ENCODE measurements at regions not wholly inside any gene's neighbourhood (a gene's known extent, or its start where the extent isn't known, plus 50 kb on each side); places are given as distances from the start of the nearest gene placed in this dataset.

DNA sequence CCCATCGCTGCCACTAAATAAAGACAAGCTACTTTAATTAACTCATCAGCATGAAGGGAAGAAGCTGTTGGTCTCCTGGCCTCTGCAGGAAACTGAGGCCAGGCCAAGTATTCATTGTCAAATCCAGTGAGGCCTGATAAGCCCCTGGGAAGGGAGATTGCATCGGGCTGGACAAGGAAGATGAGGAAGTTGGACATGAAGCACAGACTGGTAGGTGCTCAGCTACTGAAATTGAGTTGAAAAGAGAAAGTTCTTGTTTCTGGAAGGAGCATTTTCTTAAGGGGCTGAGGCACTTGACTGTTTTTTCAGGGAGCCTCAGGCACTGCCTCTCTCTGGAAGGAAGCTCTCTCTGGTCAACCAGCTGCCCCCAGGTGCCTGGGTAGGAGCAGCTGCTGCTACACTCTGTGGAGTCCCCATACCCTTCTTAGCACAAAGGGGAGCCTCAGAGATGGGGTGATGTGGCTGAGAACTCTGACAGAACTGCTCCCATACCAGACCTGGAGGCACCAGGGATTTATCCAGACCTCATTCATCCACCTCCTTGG is 90.3 kb upstream of the IKZF1 start:
- H3K4me1 Mint-ChIP-seq (ENCODE audit: low read depth), result peaks cover 92% of the 10 kb centered on the region
- no peaks in the 10 kb centered on the region for H3K9me3 Mint-ChIP-seq (ENCODE audit: low read depth)
- no peak overlapping the region for H3K4me3 Mint-ChIP-seq
- no peaks in the 10 kb centered on the region for H3K36me3 Mint-ChIP-seq
- H3K27me3 Mint-ChIP-seq, result no peaks in the 10 kb centered on the region
- H3K27ac Mint-ChIP-seq, result peak overlapping the region; percentile 97

DNA sequence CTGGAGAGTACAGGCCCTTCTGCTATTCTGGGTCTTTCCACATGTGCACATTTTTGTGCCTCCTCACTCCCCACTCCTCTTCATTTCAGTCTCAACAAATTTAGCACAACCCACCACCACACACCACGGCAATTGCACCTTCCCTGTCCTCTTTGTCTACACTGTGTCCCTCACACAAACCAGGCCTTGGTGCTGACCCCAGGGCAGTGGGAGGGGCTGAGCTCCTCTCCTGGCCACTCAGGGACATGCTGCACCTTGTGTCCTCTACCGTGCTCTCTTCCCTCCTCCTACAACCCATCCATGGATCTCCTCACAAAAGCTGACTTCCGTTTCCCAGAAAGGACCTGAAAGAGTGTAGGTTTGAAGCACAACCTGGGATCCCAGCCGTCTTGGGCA is 90.9 kb upstream of the IKZF1 start:
- Mint-ChIP-seq H3K27me3 (no peaks in the 10 kb centered on the region), H3K4me3 (peak overlapping the region; percentile 0), H3K4me1 (ENCODE audit: low read depth) (peaks cover 94% of the 10 kb centered on the region), H3K27ac (peak overlapping the region; percentile 97), H3K9me3 (ENCODE audit: low read depth) (no peaks in the 10 kb centered on the region), H3K36me3 (no peaks in the 10 kb centered on the region)

DNA sequence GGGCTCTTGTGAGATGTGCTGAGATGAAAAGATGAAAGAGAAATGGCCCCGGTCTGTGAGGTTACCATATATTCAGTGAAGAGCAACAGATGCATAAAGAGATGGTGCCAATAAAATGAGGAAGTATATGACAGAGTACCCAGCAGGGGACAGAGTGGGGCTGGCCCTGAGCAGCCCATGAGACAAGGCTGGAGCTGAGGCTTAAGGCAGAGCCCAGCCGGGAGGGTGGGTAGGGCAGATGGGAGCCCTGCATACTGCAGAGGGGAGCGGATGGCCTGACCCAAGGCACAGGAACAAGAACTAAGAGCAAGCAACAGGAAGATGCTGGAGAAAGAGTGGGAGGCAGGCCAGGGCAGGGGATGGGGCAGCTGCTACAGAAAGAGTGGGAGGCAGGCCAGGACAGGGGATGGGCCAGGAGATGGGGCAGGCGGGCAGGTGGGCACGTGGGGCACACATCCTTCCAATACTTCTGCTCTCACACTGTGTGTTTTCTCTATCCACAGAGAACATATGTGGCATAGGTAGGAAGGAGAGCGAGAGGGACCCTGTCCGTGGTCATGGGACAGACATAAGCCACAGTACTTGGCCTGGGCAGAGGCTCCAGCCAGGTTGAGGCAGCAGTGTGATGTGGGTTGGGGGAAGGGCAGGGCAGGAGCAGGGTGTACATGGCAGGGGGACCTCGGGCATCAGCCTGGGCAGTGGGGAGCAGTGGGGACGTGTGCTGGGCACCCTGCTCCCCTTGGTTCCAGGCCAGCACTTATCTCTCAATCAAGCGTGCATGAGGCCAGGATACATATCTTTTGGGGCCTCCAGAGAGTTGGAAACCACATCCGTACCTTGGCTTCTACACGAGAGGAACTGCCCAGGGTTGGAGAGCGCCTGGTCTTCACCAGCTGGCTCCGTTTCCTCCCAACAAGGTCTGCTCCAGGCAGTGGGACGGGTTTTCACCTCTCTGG is 91.6 kb upstream of the IKZF1 start:
- Mint-ChIP-seq H3K27ac (peak overlapping the region; percentile 97), H3K9me3 (ENCODE audit: low read depth) (no peaks in the 10 kb centered on the region), H3K27me3 (no peaks in the 10 kb centered on the region), H3K4me3 (peak overlapping the region; percentile 24), H3K4me1 (ENCODE audit: low read depth) (peaks cover 95% of the 10 kb centered on the region), H3K36me3 (no peaks in the 10 kb centered on the region)

DNA sequence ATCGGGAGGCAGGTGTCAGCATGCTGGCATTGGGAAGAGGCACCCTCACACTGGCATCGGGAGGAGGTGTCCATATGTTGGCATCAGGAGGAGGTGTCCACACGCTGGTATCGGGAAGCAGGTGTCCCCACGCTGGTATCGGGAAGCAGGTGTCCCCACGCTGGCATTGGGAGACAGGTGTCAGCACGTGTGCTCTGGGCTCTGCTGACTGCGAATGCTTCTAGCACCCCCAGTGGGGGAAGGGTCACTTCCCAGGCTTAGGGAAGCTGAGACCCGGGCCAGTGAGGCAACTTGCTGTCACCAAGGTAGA is 92.5 kb upstream of the IKZF1 start:
- no peaks in the 10 kb centered on the region for H3K27me3 Mint-ChIP-seq
- peak overlapping the region; percentile 97 for H3K27ac Mint-ChIP-seq
- H3K4me1 Mint-ChIP-seq (ENCODE audit: low read depth), result peaks cover 95% of the 10 kb centered on the region
- H3K4me3 Mint-ChIP-seq, result no peak overlapping the region
- no peaks in the 10 kb centered on the region for H3K36me3 Mint-ChIP-seq
- H3K9me3 Mint-ChIP-seq (ENCODE audit: low read depth), result no peaks in the 10 kb centered on the region

DNA sequence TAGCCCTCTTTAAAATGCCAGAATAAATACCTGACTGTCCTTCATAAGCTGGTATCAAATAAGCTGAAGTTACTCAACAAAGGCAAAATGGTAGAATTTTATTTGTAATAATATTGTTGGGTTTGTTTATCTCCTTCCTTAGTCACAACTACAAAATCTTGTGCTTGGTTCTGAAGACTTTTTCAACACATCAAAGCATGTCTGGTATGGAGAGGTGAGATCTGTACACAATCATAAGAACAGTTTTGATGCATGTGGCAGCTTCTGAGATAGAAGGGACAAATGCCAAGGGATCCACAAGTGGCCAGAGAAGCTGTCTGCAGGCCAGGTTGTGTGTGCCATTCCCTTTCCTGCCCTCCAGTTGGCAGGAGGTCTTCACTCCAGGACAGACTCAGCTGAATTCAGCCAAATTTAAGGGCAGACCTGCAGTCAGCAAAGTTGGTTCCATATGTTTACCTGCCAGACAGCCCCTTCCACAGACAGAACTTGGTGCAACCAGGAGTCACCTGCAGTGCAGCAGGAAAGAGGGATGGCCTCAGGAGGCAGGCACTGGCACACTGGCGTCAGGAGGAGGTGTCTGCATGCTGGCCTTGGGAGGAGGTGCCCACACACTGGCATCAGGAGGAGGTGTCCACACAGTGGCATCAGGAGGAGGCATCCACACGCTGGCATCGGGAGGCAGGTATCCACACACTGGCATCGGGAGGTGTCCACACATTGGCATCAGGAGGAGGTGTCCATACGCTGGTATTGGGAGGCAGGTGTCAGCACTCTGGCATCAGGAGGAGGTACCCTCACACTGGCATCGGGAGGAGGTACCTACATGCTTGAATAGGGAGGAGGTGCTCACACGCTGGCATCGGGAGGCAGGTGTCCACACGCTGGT is 93.1 kb upstream of the IKZF1 start:
- no peaks in the 10 kb centered on the region for H3K36me3 Mint-ChIP-seq
- H3K9me3 Mint-ChIP-seq (ENCODE audit: low read depth), result no peaks in the 10 kb centered on the region
- no peaks in the 10 kb centered on the region for H3K27me3 Mint-ChIP-seq
- peak overlapping the region; percentile 97 for H3K27ac Mint-ChIP-seq
- H3K4me1 Mint-ChIP-seq (ENCODE audit: low read depth), result peaks cover 97% of the 10 kb centered on the region
- H3K4me3 Mint-ChIP-seq, result peak overlapping the region; percentile 60

DNA sequence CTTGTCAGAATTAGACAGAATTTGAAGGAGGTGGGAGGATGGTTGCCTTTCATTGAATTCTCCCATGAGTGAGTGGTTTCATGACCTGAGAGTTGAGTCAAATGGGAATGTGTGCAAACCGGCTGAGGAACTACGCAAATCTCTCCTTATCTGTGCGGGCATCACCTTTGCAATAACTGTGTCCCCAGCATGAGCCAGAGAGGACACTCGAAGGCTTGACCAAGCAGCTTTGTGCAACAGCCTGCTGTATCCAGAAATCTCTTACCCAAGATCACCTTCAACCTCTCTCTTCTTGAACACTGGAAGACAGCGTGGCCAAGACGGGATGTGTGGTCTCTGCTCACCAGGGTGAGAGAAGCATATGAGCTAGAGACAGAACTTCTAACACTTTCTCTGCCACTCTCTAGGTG is 93.8 kb upstream of the IKZF1 start:
- no peaks in the 10 kb centered on the region for H3K36me3 Mint-ChIP-seq
- no peaks in the 10 kb centered on the region for H3K9me3 Mint-ChIP-seq (ENCODE audit: low read depth)
- peak overlapping the region; percentile 97 for H3K27ac Mint-ChIP-seq
- H3K4me1 Mint-ChIP-seq (ENCODE audit: low read depth), result peaks cover 97% of the 10 kb centered on the region
- H3K4me3 Mint-ChIP-seq, result peak overlapping the region; percentile 60
- no peaks in the 10 kb centered on the region for H3K27me3 Mint-ChIP-seq

DNA sequence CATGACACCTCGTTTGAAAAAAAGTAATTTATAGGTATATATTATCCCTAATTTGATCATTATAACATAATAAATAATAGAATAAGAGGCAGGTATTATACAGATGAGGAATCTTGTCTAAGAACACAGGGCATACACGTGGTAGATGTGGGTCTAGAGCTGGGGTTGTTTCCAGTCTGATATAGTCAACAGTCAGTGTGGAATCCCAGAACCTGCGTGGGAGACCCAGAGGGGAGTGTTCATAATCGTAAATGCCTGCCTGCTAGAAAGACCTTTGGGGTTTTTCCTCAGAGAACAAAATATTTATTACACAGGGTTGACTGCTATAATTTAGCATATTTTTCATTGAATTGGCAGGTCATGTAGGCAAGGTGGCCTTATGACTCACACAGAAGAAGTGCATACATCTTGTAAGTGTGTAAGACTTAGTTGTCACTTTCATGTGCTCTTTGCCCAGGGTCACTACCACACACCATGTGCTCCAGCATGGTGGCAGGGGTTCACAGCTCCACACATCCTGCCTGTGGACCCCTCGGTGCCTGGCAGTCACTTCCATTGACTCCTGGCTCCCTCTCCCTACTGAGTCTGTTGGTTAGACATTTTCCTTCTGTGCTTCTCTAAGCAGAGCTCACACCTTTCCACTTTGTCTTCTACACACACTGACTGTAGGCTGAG is 94.9 kb upstream of the IKZF1 start:
- peaks cover 97% of the 10 kb centered on the region for H3K4me1 Mint-ChIP-seq (ENCODE audit: low read depth)
- H3K9me3 Mint-ChIP-seq (ENCODE audit: low read depth), result no peaks in the 10 kb centered on the region
- H3K4me3 Mint-ChIP-seq, result peak overlapping the region; percentile 46
- no peaks in the 10 kb centered on the region for H3K36me3 Mint-ChIP-seq
- peak overlapping the region; percentile 97 for H3K27ac Mint-ChIP-seq
- no peaks in the 10 kb centered on the region for H3K27me3 Mint-ChIP-seq

DNA sequence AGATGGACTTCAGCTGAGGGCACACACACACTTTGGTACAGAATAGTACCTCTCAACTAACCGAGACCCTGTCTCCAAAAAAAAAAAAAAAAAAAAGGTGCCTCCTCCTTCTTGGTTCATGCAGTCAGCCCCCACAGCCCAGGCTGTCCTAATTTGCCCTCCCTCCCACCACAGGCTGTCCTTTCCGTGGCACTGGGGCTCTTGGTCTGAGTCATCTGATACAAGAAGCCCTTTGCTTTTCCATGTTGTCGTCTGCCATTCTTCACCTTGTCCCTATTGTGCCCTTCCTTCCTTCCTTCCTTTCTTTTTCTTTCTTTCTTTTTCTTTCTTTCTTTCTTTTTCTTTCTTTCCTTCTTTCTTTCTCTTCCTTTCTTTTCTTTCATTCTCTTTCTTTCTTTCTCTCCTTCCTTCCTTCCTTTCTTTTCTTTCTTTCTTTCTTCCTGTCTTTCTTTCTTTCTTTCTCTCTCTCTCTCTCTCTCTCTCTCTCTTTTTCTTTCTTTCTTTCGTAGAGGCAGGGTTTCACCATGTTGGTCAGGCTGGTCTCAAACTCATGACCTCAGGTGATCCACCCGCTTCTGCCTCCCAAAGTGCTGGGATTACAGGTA is 96.0 kb upstream of the IKZF1 start:
- Mint-ChIP-seq H3K4me1 (ENCODE audit: low read depth) (peaks cover 97% of the 10 kb centered on the region), H3K9me3 (ENCODE audit: low read depth) (no peaks in the 10 kb centered on the region), H3K4me3 (peak overlapping the region; percentile 42), H3K27ac (peak overlapping the region; percentile 95), H3K27me3 (no peaks in the 10 kb centered on the region), H3K36me3 (no peaks in the 10 kb centered on the region)

DNA sequence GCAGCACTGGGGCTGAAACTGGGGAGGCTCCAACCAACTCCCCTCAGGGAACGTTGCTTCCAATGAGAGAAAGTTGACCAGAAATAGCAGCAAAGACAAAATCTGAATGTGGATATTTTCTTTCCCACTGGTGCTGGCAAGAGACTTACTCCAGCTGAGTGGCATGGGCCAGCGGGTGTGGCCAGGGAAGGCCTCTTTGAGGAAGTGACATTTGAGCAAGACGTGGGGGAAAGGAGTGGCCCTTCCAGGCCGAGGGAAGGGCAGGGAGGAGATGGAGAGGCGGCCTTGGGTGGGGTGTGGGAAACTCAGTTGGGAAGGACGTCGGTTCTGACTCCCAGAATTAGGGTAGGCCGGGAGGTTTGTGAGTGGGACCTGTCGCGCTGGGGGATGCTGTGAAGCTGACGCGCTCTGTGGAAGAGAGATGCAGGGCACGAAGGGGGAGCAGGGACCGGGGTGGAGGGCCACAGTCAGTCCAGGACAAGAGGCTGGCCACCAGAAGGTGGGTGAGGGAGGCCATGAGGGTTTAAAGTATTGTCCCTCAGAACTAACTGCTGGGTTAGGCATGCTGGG is 96.7 kb upstream of the IKZF1 start:
- H3K27ac Mint-ChIP-seq, result peak overlapping the region; percentile 95
- H3K27me3 Mint-ChIP-seq, result no peaks in the 10 kb centered on the region
- H3K4me3 Mint-ChIP-seq, result peak overlapping the region; percentile 40
- peaks cover 95% of the 10 kb centered on the region for H3K4me1 Mint-ChIP-seq (ENCODE audit: low read depth)
- no peaks in the 10 kb centered on the region for H3K36me3 Mint-ChIP-seq
- no peaks in the 10 kb centered on the region for H3K9me3 Mint-ChIP-seq (ENCODE audit: low read depth)

DNA sequence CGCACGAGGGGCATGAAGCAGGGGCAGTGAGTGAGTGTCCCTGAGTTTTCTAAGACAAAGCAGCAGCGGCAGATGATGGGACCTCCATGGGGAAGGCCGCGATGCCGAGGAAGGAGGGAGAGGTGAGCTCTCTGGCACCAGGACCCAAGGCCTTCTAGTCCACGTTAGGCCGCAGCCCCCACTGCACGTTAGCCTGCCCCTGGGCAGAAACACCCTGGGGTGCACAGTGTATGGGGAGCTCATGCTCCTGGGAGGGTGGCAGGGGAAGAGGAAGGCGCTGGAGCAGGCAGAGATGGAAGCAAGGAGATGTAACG is 97.3 kb upstream of the IKZF1 start:
- Mint-ChIP-seq H3K4me1 (ENCODE audit: low read depth) (peaks cover 91% of the 10 kb centered on the region), H3K4me3 (peak overlapping the region; percentile 40), H3K27ac (peak overlapping the region; percentile 95), H3K27me3 (no peaks in the 10 kb centered on the region), H3K36me3 (no peaks in the 10 kb centered on the region), H3K9me3 (ENCODE audit: low read depth) (no peaks in the 10 kb centered on the region)

DNA sequence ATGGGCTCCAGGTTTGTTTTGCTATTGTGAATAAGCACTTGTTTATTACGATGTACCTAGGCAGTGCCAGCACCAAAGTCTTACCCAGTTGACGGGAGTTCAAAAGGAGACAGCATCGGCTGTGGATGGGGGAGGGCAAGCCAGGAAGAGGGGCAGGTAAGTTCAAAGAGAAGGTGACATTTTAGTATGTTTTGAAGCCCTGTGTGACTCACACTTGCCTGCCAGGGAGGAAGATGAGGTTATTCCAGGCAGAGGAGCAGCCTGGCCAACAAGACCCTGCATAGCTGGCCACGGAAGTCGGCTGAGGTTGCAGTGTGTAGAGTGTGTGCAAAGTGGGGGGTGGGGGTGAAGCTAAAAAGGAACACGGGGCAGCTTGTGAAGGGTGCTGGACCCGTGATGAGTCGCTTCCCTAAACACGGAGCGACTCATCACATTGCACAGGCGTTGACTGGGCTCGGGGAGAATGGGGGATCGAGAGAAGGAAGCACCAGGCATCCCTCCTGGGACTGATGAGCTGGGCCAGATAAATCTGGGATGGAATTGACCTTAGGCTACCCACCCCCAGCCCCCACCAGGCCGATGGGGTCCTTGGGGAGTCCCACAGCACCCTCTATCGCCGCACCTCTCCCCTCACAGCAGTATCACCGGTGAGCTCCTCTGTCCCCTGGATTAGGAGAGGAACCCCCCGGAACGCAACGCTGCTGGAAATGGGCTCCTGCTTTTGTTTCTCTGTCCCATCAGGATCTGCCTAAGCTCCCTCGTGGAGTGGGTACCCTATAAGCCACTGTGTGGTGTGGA is 97.9 kb upstream of the IKZF1 start:
- H3K4me1 Mint-ChIP-seq (ENCODE audit: low read depth), result peaks cover 88% of the 10 kb centered on the region
- no peaks in the 10 kb centered on the region for H3K27me3 Mint-ChIP-seq
- H3K9me3 Mint-ChIP-seq (ENCODE audit: low read depth), result no peaks in the 10 kb centered on the region
- peak overlapping the region; percentile 69 for H3K4me3 Mint-ChIP-seq
- H3K27ac Mint-ChIP-seq, result peak overlapping the region; percentile 95
- H3K36me3 Mint-ChIP-seq, result no peaks in the 10 kb centered on the region

DNA sequence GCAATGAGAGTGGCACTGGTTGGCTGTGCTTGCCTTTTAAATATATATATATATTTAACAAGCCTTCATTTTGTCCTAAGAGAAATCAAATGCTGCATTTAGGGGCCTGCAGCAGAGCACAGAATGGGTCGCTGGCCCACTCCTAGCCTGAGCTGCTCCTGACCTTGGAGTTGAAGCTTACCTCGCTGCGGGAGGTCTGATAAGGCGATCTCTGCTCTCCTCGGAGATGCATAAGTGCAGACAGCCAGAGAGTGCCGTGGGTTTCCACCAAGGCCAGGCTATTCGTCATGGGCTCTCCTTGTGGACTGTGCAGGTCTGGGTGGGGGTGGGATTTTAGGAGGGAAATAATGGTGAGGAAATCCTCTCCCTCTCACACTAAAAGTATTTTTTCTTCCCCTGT is 99.5 kb upstream of the IKZF1 start:
- H3K36me3 Mint-ChIP-seq, result no peaks in the 10 kb centered on the region
- H3K9me3 Mint-ChIP-seq (ENCODE audit: low read depth), result no peaks in the 10 kb centered on the region
- peaks cover 78% of the 10 kb centered on the region for H3K4me1 Mint-ChIP-seq (ENCODE audit: low read depth)
- H3K4me3 Mint-ChIP-seq, result peak overlapping the region; percentile 69
- no peaks in the 10 kb centered on the region for H3K27me3 Mint-ChIP-seq
- H3K27ac Mint-ChIP-seq, result peak overlapping the region; percentile 95

DNA sequence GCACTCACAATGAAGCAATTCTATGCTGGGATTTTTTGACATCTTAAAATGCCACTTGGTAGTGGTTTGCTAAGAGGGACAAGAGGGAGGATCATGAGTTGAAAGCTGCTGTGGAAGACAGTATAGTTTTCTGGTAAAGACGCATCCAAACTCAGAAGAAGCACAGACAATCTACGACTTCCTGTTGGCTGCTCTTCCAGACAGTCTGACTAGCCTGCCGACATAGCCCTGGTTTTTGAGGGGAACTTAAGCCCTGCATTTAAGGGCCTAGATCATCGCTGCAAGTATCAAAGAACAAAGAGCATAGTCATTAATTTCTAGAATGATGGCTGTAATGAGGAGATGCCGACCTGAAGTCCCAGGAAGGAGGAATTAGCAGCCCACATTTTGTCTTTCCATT is 99.9 kb upstream of the IKZF1 start:
- peaks cover 76% of the 10 kb centered on the region for H3K4me1 Mint-ChIP-seq (ENCODE audit: low read depth)
- no peaks in the 10 kb centered on the region for H3K36me3 Mint-ChIP-seq
- H3K9me3 Mint-ChIP-seq (ENCODE audit: low read depth), result no peaks in the 10 kb centered on the region
- peak overlapping the region; percentile 93 for H3K27ac Mint-ChIP-seq
- H3K4me3 Mint-ChIP-seq, result peak overlapping the region; percentile 57
- H3K27me3 Mint-ChIP-seq, result no peaks in the 10 kb centered on the region
